IPS DF 19.7 (cell line): ENCODE measurements at regions not wholly inside any gene's neighbourhood (a gene's known extent, or its start where the extent isn't known, plus 50 kb on each side); places are given as distances from the start of the nearest gene placed in this dataset.
"Not testable (repeated sequence)": the region's sequence is repeated elsewhere in the genome, so short reads cannot be mapped to it uniquely, and the experiment has no call there.

Source experiments
- DNase-seq: peaks from one replicate; pipeline ENCODE4 v3.0.0-alpha.2; 2013; ENCODE audit warnings: low read depth, low spot score

DNA sequence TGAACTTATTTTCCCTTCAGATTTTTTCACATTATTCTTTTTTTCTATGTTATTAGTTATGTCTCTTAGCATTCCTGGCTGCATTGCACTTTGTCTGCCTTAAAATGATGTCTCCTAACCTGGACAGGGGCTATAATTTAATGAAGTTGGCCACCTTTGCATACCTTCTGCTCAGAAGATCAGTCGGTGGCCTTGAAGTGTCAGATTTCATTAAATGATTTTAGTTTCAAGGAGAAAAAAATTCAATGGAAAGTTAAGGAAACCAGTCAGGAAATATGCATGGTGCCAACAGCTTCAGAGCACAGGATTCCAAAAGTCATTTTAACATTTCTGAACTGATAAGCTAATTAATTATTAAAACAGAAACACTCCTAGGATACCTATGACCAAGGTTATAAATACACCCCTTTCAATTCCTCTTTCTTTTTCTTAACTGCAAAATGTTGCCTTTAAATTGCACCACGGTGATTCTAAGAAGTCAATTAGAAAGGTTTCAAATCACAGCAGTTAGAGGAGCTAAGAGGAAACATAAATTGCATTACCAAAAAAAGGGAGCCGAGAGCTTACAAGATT lies 533.4 kb downstream of the KCNJ2 start:
- DNase-seq, result no peak

DNA sequence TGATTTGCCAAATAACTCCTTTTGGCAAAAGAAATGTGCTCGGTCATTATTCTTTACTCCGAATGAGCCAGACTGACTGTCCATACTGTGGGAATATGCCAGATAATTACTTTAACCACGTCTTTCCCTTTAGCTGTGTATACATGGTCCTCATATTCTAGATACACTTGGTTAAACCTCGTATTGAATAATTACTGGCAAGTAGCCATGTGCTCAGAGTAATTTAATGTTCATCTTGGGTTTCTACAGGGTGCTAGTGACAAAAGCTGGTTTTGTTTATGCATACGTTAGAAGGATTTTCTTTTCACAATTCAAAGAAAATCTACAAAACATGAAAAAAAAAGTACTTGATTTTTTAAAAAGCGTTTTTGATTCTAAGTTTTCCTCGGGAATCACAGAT lies 540.3 kb downstream of the KCNJ2 start:
- DNase-seq, result no peak

DNA sequence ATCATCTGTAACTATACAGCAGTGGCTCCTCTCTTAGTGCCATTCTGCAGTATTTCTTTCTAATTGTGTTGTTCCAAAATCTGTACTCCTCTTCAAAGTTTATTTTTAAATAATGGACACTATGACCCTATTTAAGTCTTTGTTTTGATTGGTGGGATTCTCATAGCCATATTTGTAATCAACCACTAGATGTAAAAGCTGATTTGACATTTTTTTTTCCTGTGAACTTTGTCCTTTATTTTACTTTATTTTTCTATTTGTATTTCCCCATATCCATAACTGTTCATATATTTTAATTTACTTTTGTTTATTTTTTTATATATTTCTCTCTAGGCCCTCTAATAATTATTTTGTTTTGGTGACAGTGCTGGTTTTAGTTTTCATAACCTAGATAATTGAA lies 544.4 kb downstream of the KCNJ2 start:
- no peak for DNase-seq

DNA sequence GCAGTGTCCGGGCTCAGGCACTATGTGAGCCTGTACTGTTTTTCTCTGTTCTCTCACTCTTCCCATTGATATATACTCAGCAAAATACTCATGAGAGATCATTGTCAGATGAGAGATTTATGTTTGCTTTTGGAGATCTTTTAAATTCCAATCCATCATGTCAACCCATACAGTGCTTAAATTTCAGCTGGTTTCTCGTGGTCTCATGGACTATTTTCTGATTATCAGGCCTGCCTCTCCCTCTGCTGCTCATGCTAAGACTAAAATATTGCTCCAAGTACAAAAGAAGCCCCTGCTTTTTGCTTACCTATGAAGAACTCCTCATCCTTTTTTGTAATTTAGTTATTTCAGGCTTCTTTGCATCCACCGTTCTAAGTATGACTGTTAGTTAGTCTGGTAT lies 547.2 kb downstream of the KCNJ2 start:
- no peak for DNase-seq

DNA sequence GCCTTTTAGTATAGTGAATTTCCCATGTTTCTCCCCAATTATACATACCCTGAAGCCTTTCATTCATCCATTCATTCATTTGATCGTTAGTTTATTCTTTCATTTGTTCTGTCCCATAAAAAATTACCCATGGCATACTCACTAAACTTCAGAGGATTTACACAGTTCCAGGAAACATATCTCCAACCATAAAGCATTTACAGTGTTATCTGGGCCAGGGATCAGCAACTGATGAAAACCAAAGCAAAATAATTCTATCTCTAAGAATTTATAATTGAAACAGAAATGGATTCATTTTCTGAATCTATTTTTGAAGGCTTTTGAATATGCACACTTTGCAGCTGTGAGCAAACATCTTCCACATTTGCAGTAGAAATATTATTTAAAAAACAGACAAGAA lies 547.7 kb downstream of the KCNJ2 start:
- DNase-seq, result no peak

DNA sequence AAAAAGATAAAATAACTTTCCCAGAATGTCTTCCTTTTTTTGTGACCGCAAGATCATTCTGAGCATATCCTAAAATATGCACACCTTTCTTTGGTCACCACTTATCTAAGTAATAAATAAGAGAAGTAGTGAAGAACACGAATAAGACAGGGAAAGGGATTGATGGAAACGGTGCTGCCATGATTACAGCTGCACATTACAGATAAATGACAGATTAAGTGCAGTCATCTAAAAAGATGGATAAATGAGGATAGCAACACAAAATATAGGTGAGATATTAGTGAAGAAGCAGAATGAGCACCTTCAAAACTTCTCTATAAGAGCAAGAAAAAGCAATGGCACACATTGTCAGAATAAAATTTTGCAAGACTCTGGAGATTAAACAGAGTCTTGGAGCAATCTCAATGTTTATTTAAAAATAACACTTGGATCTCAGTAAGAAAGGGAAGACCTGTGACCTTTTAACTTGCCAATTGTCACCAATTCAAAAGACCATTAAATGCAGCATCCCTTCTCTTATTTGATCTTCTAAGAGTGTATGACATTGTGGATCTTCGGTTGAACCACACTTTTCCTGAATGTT lies 567.1 kb downstream of the KCNJ2 start:
- no peak for DNase-seq

DNA sequence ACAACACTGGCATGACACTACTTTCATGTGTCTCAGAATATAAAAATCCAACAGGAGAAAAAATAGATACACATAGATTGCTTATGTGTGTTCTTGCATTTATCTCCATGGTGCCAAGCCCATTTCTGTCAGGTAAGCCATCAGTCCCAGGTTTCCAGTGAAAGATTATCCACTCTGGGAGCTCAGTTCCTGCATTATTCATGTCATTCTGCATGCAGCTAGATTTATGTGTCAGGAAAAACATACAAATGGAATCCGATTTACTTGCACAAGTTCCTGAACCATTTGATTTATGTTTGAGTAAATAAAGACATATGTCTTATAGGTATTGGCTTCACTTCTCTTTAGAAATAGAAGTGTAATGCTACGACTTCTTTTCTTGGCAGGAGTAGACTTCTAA lies 569.7 kb downstream of the KCNJ2 start:
- no peak for DNase-seq

DNA sequence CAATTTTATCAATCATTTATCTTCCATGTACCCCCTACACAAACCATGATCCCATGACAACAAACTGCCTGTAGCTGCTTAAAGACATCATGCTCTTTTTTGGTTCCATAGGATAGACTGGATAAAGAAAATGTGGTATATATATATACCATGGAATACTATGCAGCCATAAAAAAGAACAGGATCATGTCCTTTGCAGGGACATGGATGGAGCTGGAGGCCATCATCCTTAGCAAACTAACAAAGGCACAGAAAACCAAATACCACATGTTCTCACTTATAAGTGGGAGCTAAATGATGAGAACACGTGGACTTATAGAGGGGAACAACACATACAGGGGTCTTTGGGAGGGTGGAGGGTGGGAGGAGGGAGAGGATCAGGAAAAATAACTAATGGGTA lies 577.2 kb downstream of the KCNJ2 start:
- not testable (repeated sequence) for DNase-seq

DNA sequence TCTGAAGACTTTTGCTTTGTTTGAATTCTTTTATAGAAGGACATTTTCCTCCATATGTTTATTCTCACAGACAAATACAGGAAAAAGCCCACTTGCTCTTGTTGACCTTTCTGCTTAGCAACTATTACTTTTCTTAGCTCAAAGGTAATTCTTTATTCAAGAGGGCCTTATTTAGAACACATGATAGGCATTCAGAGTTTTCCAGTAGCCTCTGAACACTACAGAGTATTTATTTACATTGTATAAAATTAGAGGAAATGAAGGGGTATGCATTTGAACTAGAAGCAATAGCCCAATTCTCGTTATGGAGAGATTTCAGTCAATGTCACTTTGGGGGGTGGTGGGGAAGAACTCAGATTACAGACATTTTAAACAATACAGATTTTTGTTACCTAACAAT lies 581.7 kb downstream of the KCNJ2 start:
- no peak for DNase-seq

DNA sequence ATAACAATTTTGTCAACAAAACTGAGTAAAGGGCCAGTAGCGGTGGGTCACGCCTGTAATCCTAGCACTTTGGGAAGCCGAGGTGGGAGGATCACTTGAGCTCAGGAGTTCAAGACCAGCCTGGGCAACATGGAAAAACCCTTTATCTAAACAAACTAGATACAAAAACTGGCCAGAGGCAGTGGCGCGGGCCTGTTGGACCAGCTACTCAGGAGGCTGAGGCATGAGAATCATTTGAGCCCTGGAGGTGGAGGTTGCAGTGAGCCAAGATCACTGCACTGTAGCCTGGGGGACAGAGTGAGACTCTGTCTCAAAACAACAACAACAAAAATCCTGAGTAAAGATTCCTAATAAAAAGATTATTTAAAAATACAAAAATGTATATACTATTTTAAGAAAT lies 583.1 kb downstream of the KCNJ2 start:
- DNase-seq, result not testable (repeated sequence)

DNA sequence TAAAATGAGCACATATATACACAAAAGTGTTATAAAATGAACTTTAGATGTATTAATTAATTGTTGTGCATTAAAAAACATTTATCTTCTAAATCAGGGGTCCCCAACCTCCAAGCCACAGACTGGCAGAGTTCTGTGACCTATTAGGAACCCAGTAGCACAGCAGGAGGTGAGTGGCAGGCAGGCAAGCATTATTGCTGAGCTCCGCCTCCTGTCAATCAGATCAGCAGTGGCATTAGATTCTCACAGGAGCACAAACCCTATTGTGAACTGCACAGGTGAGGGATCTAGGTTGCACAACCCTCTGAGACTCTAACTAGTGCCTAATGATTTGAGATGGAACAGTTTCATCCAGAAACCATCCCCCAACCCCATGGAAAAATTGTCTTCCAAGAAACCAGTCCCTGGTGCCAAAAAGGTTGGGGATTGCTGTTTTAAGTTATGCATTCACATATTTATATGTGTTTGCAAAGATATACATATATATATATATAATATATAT lies 583.7 kb downstream of the KCNJ2 start:
- DNase-seq, result no peak

DNA sequence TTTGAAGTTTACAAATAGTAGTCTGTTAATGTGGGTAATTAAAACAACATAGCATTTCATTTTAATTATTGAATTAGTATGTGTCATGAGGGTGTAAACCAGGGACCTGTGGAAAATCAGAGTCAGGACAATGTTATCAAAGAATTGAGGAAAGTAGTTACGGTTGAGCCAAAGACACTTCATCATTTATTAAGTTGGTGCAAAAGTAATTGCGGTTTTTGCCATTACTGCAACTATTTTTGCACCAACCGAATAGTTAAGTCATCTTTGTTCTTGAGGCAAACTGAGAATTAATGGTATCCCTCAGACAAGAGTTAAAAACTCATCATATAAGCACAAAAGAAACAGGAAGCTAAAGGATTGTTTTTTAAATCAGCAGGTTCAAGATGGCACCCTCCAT lies 593.7 kb downstream of the KCNJ2 start:
- no peak for DNase-seq

DNA sequence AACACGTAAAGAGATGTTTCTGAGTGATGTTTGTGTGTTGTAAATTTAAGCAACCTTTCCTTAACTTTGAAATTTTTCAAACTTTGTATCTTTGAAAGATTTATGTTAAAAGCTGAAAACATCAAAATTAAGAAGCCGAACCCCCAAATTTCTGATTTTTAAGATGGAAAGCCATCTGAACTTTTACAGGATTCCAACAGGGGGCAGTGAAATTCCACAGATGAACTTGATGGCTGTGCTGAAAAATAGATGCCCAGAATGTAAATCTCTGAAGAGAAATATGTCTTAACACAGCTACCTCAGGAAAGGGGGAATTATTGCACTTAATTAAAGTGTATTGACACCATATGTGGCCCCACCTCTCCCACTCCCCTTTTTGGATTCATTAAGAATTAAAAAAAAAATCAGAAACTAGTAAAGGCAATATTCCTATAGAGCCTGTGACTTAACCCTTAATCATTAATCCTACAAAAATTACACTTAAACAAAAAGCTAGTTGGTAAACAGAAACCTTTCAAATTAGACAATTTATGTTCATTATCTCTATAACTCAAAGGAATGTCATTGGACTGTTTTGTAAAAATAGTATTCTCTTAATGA lies 597.9 kb downstream of the KCNJ2 start:
- DNase-seq, result no peak

DNA sequence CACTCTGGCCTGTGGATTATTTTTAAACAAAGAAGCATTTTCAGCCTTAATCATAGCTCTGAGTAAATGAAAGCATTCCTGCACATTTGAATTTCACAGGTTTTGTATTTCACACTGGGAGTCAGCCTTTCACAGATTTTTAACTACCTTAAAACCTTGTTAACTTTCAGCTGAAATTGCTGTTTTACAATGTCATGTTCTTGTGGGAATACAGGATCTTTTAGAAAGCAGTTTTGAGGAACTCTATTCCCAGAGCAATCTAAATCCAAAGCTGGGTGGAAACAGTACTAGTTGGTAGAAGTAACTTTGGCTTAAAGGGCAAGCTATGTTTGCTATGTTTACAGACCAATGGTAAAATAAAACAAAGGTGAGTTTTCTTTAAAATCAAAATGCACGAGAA lies 600.6 kb downstream of the KCNJ2 start:
- DNase-seq, result no peak

DNA sequence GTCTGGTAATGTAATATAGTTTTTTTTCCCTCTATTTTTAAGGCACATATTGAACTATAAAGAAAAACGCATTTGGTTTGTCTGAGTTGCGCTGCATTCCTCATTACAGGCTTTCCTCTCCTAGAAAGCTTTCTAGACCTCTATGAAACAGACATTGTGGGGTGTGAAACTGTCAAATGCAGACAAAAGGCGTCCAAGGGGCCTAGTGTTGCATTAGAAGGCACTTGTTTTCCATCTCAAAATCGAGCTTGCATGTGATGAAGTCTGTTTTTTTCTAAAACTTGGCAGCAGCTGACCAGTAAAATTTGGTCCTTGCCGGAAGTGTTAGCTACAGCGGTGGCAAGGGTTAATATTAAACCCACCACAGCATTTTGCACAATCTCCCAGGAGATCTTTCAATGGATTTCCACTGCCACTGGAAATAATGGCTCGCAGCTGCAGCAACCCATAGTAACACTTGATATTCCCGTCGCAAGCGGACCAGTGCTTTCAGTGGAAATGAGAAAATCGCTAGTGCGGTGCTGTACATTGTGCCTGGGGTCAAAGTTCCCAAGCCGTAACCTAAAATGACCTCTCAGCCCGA lies 602.6 kb downstream of the KCNJ2 start:
- DNase-seq, result no peak

DNA sequence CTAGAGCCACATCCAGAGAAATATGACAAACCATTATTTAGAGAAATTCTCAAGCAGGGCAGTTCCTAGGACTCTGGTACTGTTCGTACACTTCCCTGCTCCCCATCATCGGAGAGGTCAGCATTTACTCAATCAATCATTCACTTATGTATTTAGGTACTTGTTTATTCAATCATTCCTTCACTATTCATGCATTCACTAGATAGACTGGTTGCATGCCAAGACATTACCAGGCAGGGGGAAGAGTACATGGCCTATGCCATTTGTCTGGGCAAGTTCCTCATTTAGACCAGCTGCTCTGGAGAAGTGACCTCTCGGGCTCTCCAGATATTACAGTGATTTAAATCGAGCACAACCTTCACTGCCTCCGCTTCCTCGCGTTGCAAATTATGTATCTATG lies 603.4 kb downstream of the KCNJ2 start:
- DNase-seq, result no peak

DNA sequence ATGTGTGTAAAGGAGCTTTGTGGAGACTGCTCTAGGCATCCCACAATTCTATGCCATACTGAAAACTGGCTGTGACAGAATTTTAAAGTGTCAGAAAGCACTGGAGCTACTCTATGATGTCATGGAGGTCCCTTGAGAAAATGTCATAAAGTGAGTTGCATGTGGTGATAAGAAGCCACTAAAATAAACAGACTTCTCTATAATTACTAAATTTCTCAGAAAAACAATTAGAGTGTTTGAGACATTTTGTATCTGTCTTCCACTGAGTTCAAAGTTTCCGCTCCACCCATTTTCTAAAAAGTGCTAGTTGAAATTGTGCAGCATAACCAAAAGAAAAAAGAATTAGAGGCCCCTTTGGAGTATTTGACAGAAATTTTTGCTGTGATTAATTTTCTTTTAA lies 603.9 kb downstream of the KCNJ2 start:
- DNase-seq, result no peak

DNA sequence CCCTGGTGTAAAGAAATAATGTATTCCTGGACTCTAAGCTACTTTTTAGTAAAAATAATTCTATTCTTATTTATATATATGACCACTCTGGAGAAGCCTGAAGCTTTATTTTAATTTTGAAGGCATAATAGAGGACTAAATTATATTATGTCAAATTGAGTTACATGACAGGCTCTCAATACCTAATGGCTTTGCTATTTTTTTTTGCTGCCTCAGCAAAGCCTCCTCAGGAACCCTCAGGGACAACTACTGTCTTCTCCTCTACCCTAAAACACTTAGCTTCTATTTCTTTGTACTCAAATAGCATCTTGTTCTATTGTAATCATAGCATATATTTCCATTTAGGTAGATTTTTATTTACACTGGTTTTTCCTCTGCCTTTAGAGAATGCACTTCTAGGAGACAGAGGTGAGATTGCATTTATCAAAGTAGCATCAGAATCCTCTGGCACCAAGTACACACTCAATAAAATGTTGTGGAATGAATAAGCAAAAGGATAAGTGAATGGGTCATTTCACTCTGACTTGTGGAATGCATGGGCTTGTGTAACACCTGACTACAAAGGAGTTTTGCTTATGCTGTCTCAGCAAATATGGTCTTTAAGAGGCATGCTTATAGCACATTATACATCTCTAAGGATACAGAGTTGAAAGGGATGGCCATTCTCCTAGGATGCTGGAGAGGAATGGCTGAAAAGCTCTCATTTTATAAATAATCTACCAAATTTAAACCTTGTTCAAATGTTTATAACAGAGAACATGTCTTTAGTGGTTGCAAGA lies 605.2 kb downstream of the KCNJ2 start:
- no peak for DNase-seq

DNA sequence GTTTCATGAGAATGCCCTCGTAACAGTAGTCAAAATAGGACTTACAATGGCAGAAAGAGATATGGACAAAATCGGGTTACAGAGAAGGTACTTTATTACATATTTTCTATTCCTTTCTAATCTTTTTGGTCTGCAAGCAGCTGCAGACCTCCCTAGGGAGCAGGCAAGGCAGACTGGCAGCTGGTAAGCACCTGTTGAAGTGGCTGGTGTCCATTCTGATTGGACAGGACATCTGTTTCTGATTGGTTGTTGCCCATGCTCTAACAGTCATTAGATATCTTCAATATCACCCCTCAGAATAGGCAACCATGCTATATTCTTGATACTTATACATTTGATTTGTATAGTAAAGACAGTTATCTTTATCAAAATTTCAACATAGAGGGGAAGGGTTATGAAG lies 606.3 kb downstream of the KCNJ2 start:
- DNase-seq, result no peak

DNA sequence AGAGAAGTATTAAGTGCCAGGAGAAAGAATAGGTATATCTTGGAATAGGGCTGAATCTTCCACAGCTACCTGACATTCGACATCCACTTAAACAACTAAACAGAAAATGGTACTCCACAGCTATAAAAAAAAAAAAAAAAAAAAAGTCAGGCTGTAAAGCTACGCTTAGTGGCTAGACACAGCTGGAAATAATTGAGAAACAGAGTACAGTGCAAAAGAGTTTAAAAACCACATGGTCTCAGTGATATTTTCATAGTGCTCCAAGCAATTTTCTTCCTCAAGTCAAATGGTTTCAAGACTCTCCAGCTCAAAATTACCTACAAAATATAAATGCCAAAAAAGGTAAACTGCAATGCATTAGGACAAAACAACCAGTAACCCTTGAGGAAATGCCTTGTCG lies 607.1 kb downstream of the KCNJ2 start:
- no peak for DNase-seq

DNA sequence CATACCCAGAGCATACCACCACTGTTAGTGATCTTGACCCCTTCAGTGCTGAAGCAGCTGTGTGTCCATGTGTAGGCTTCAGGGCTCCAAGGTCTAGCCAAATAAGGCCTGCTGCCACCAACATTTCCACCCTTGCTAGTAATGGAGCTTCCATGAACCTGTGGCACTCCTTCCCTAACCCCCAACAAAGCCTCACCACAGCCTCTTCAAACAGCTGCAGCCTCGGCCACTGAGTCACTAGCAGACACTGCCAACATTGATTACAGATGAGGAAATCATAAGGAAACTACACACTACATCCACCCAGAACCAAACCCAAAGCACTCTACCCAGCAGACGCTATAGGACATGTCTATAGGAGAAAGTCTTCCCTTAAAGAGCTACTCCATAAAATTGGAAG lies 610.7 kb downstream of the KCNJ2 start:
- no peak for DNase-seq

DNA sequence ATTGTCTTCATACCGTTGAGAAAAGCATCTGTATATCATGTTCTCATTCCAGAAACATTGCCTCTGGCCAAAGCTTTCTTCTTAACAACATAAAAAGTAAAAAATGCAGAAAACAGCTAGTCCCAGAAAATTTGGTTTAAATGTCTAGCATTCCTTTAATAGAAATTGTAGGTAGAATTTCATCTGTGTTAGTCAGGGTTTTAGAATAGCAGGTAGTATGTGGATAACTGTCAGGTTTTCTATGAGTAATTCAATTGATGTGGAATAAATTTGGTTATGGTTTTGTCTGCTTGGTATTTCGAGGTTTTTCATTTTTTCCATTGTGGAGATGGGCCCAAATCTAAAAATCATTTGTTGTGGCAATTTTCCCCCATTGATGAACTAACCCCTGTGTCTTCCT lies 616.7 kb downstream of the KCNJ2 start:
- DNase-seq, result no peak
